ENCODE measurements at regions not wholly inside any gene's neighbourhood (a gene's known extent, or its start where the extent isn't known, plus 50 kb on each side); places are given as distances from the start of the nearest gene placed in this dataset.

DNA sequence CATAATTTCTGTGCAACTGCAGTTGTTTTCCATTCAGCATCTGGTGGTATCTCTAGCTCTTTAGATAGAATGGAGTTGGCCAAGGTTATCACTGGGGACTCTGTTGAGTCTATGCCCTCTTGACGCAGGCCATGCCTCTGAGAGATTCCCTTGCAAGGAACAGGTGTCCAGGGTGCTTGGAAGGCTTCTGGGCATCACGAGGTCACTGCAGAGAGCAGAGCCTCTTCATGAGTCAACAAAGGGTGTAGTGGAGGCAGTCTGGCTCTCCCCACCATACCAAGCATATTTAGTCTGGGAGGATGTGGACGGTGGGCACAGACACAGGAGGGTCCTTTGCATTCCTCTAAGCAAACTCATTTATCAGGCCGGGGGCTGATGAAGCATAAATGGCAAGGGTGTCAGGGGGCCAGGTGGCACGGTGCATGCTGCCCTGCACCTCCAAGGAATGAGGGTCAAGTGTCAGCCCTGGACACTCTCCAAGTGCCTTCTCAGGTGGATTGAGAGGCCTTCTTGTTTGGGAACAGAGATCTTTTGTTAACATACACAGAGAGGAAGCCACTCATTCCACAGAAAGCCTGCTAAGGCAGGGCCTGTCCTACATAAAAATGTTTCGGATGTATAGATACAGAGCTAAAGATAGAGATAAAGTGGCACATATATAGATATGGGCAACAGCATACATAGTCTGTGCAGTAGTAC lies 328.6 kb downstream of the INHBA start:
- H2AFZ ChIP-seq (ENCODE audit: low read length) = no peak overlapping the region
- no peak overlapping the region for H3K4me2 ChIP-seq (ENCODE audit: low read depth, low read length, poor library complexity, severe bottlenecking)
- H3K9ac ChIP-seq (ENCODE audit: low read depth, low read length, poor library complexity, severe bottlenecking) = no peak overlapping the region
- H3K27me3 ChIP-seq (ENCODE audit: insufficient read depth, low read length, poor library complexity, severe bottlenecking) = no peaks in the 10 kb centered on the region
- no peak overlapping the region for H3K4me3 ChIP-seq (ENCODE audit: low read length, poor library complexity, severe bottlenecking)
- H3K36me3 ChIP-seq (ENCODE audit: insufficient read depth, low read length) = no peaks in the 10 kb centered on the region
- no peaks in the 10 kb centered on the region for H3F3A ChIP-seq (ENCODE audit: low read depth)
- H4K20me1 ChIP-seq (ENCODE audit: insufficient read depth, low read length, poor library complexity, severe bottlenecking) = no peaks in the 10 kb centered on the region
- no peak for TF ChIP-seq EZH2phosphoT487 (IDR thresholded peaks at IDR 0.05; ENCODE audit: borderline replicate concordance)
- TF ChIP-seq, protein P1, sequence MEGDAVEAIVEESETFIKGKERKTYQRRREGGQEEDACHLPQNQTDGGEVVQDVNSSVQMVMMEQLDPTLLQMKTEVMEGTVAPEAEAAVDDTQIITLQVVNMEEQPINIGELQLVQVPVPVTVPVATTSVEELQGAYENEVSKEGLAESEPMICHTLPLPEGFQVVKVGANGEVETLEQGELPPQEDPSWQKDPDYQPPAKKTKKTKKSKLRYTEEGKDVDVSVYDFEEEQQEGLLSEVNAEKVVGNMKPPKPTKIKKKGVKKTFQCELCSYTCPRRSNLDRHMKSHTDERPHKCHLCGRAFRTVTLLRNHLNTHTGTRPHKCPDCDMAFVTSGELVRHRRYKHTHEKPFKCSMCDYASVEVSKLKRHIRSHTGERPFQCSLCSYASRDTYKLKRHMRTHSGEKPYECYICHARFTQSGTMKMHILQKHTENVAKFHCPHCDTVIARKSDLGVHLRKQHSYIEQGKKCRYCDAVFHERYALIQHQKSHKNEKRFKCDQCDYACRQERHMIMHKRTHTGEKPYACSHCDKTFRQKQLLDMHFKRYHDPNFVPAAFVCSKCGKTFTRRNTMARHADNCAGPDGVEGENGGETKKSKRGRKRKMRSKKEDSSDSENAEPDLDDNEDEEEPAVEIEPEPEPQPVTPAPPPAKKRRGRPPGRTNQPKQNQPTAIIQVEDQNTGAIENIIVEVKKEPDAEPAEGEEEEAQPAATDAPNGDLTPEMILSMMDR (conservative IDR thresholded peaks at IDR 0.05; ENCODE audit: low read length) = no peak
- no peaks in the 10 kb centered on the region for H3K4me1 ChIP-seq (ENCODE audit: insufficient read depth, low read length, poor library complexity, severe bottlenecking)
- 0 out of 2 replicates have a peak, but pooled peaks cover 2% of the 10 kb centered on the region for H3K9me3 ChIP-seq (ENCODE audit: insufficient read depth, low read depth, low read length)
- H3K9me2 ChIP-seq (replicated peaks; ENCODE audit: low read depth, low read length) = no peaks in the 10 kb centered on the region
- H3K79me2 ChIP-seq (ENCODE audit: insufficient read depth, low read length) = no peaks in the 10 kb centered on the region

DNA sequence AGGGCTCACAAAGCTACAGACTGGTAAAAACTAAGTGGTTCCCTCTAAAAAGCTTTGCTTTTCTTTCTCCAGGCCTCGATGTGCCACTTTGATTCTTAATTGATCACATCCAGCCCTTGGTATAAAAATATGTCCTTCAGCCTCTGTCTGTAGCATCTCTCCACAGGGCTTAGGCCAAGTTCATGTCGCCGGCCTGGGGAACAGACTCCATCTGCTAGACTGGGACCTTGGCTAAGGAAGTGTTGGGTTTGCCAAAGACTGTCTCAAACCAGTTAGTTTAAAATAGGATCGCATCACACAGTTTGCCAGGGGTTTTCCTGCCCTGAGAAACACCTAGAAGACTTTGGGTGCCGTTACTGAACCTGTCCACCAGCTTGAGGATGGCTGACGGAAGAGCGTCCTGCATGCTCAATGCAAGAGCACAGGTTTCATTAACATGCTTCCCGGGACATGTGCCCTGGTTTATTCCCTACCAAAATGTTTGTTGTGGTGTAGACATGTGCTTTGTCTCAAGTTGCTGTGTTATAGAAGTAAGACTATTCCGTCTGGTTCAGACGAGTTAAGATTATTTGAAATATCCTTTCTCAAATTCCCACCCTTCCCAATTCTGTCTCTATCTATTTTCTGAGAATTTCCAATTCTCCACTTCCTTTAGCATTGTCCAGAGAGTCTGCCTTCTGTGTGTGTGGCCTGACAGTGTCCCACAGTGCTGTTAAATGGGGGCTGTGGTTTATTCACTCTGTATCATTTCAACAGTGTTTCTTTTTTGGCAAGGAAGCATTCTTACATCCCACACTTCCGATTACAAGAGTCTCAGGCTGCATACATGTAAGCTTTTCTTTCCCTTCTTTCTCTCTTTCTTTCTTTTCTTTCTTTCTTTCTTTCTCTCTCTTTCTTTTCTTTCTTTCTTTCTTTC lies 334.7 kb downstream of the INHBA start:
- Histone ChIP-seq H3K9me3 (ENCODE audit: insufficient read depth, low read depth, low read length) (no peaks in the 10 kb centered on the region), H3F3A (ENCODE audit: low read depth) (no peaks in the 10 kb centered on the region), H3K27me3 (ENCODE audit: insufficient read depth, low read length, poor library complexity, severe bottlenecking) (no peaks in the 10 kb centered on the region), H3K36me3 (ENCODE audit: insufficient read depth, low read length) (no peaks in the 10 kb centered on the region), H3K4me1 (ENCODE audit: insufficient read depth, low read length, poor library complexity, severe bottlenecking) (no peaks in the 10 kb centered on the region), H4K20me1 (ENCODE audit: insufficient read depth, low read length, poor library complexity, severe bottlenecking) (no peaks in the 10 kb centered on the region), H2AFZ (ENCODE audit: low read length) (no peak overlapping the region), H3K9ac (ENCODE audit: low read depth, low read length, poor library complexity, severe bottlenecking) (no peak overlapping the region), H3K4me2 (ENCODE audit: low read depth, low read length, poor library complexity, severe bottlenecking) (no peak overlapping the region), H3K4me3 (ENCODE audit: low read length, poor library complexity, severe bottlenecking) (no peak overlapping the region), H3K79me2 (ENCODE audit: insufficient read depth, low read length) (no peaks in the 10 kb centered on the region), H3K9me2 (replicated peaks; ENCODE audit: low read depth, low read length) (no peaks in the 10 kb centered on the region)
- TF ChIP-seq, protein P1 (conservative IDR thresholded peaks at IDR 0.05; ENCODE audit: low read length) = no peak
- TF ChIP-seq EZH2phosphoT487 (IDR thresholded peaks at IDR 0.05; ENCODE audit: borderline replicate concordance) = no peak

DNA sequence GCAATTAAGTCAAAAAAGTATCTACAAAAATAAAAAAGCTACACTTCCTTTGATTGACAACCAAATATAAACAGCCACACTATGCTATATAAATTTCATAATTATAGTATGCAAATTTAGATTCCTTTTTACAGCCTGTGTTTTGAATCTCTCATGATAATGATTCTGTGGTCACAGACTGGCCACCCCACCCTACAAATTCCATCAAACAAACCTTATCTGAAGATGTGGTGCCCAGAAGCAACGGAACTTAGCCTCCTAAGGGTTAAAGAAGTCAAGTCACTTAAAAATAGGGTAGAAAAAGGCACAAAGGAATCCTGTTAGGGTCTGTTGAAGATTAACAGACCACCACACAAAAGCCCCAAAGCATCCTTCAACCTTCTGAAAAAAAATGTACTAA lies 351.8 kb downstream of the INHBA start:
- Histone ChIP-seq H3K36me3 (ENCODE audit: insufficient read depth, low read length) (no peaks in the 10 kb centered on the region), H3K9ac (ENCODE audit: low read depth, low read length, poor library complexity, severe bottlenecking) (no peak overlapping the region), H2AFZ (ENCODE audit: low read length) (no peak overlapping the region), H4K20me1 (ENCODE audit: insufficient read depth, low read length, poor library complexity, severe bottlenecking) (no peaks in the 10 kb centered on the region), H3K79me2 (ENCODE audit: insufficient read depth, low read length) (no peaks in the 10 kb centered on the region), H3K4me1 (ENCODE audit: insufficient read depth, low read length, poor library complexity, severe bottlenecking) (no peaks in the 10 kb centered on the region), H3K27me3 (ENCODE audit: insufficient read depth, low read length, poor library complexity, severe bottlenecking) (no peaks in the 10 kb centered on the region), H3K9me2 (replicated peaks; ENCODE audit: low read depth, low read length) (no peaks in the 10 kb centered on the region), H3K9me3 (ENCODE audit: insufficient read depth, low read depth, low read length) (no peaks in the 10 kb centered on the region), H3K4me2 (ENCODE audit: low read depth, low read length, poor library complexity, severe bottlenecking) (no peak overlapping the region), H3F3A (ENCODE audit: low read depth) (no peaks in the 10 kb centered on the region), H3K4me3 (ENCODE audit: low read length, poor library complexity, severe bottlenecking) (no peak overlapping the region)
- TF ChIP-seq, protein P1 (conservative IDR thresholded peaks at IDR 0.05; ENCODE audit: low read length) = no peak
- TF ChIP-seq EZH2phosphoT487 (IDR thresholded peaks at IDR 0.05; ENCODE audit: borderline replicate concordance) = no peak
